K562 (cell line): ENCODE measurements at regions not wholly inside any gene's neighbourhood (a gene's known extent, or its start where the extent isn't known, plus 50 kb on each side); places are given as distances from the start of the nearest gene placed in this dataset.

ENCODE experiments used
- HDGF ChIP-seq: fragments of 450-650 bp; IDR thresholded peaks from 2 replicates; pipeline ENCODE4 v1.6.1; 2016
- MBD2 ChIP-seq: sonication (generic); IDR thresholded peaks from 2 replicates; pipeline ENCODE4 v1.6.1; 2016; ENCODE audit warnings: low read depth, borderline replicate concordance
- RCOR1 ChIP-seq, 2 experiments: IDR thresholded peaks; 2 replicates each; pipeline ENCODE4 v1.6.1; 2012; ENCODE audit warnings: low read depth in 2 of 2, low read length in 2 of 2, borderline replicate concordance in 1 of 2, improper control_type of control experiment in 1 of 2
- TF ChIP-seq, protein P1 (sequence below): fragments of 450-650 bp; IDR thresholded peaks from 2 replicates; pipeline ENCODE4 v1.6.1; 2016; ENCODE audit warnings: low read depth
- TF ChIP-seq, protein P2 (sequence below), 2 experiments: IDR thresholded peaks in 1 of 2; conservative IDR thresholded peaks in 1 of 2; 2 replicates each; pipeline ENCODE4 v1.6.1; 2016; ENCODE audit warnings: low read depth in 2 of 2, mild to moderate bottlenecking in 1 of 2, missing compliant biosample characterization in 1 of 2, missing genetic modification characterization in 1 of 2, moderate library complexity in 1 of 2
- TF ChIP-seq, protein P3 (sequence below): fragments of 450-650 bp; IDR thresholded peaks from one replicate; pipeline ENCODE4 v1.6.1; 2018; ENCODE audit warnings: mild to moderate bottlenecking, moderate library complexity; ENCODE audit not compliant: partially characterized antibody

DNA sequence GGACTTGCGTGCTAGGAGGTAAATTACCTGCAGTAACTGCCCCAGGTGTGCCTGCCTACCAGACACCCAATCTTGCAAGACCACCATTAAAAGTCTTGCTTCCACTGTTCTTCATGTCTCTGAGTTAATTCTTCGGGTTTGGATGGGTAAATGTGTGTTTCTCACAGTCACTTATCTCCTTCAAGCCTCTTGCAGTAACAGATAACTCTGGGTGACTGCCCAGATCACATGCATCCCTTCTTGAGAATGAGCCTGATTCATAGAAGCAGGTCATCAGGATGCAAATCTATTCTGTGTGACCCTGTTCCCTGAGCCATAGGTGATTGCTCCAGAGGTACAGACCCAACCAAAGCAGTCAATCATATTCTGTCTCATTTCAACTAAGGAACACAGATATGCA, 194.6 kb downstream of the METTL4 start (continued):
- TF ChIP-seq, protein P1, sequence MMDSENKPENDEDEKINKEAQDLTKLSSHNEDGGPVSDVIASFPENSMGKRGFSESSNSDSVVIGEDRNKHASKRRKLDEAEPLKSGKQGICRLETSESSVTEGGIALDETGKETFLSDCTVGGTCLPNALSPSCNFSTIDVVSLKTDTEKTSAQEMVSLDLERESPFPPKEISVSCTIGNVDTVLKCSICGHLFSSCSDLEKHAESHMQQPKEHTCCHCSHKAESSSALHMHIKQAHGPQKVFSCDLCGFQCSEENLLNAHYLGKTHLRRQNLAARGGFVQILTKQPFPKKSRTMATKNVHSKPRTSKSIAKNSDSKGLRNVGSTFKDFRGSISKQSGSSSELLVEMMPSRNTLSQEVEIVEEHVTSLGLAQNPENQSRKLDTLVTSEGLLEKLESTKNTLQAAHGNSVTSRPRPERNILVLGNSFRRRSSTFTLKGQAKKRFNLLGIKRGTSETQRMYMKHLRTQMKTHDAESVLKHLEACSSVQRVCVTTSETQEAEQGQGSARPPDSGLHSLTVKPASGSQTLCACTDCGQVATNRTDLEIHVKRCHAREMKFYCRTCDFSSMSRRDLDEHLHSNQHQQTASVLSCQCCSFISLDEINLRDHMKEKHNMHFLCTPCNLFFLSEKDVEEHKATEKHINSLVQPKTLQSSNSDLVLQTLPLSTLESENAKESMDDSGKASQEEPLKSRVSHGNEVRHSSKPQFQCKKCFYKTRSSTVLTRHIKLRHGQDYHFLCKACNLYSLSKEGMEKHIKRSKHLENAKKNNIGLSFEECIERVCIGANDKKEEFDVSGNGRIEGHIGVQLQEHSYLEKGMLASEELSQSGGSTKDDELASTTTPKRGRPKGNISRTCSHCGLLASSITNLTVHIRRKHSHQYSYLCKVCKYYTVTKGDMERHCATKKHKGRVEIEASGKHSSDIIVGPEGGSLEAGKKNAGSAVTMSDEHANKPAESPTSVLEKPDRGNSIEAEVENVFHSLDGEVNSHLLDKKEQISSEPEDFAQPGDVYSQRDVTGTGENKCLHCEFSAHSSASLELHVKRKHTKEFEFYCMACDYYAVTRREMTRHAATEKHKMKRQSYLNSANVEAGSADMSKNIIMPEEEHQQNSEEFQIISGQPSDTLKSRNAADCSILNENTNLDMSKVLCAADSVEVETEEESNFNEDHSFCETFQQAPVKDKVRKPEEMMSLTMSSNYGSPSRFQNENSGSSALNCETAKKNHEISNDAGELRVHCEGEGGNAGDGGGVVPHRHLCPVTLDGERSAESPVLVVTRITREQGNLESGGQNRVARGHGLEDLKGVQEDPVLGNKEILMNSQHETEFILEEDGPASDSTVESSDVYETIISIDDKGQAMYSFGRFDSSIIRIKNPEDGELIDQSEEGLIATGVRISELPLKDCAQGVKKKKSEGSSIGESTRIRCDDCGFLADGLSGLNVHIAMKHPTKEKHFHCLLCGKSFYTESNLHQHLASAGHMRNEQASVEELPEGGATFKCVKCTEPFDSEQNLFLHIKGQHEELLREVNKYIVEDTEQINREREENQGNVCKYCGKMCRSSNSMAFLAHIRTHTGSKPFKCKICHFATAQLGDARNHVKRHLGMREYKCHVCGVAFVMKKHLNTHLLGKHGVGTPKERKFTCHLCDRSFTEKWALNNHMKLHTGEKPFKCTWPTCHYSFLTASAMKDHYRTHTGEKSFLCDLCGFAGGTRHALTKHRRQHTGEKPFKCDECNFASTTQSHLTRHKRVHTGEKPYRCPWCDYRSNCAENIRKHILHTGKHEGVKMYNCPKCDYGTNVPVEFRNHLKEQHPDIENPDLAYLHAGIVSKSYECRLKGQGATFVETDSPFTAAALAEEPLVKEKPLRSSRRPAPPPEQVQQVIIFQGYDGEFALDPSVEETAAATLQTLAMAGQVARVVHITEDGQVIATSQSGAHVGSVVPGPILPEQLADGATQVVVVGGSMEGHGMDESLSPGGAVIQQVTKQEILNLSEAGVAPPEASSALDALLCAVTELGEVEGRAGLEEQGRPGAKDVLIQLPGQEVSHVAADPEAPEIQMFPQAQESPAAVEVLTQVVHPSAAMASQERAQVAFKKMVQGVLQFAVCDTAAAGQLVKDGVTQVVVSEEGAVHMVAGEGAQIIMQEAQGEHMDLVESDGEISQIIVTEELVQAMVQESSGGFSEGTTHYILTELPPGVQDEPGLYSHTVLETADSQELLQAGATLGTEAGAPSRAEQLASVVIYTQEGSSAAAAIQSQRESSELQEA = no peak
- TF ChIP-seq, protein P2, sequence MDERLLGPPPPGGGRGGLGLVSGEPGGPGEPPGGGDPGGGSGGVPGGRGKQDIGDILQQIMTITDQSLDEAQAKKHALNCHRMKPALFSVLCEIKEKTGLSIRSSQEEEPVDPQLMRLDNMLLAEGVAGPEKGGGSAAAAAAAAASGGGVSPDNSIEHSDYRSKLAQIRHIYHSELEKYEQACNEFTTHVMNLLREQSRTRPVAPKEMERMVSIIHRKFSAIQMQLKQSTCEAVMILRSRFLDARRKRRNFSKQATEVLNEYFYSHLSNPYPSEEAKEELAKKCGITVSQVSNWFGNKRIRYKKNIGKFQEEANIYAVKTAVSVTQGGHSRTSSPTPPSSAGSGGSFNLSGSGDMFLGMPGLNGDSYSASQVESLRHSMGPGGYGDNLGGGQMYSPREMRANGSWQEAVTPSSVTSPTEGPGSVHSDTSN (CRISPR knock-in tag; IDR thresholded peaks at IDR 0.05; ENCODE audit: low read depth) = no peak
- TF ChIP-seq, protein P2 (tag; conservative IDR thresholded peaks at IDR 0.05; ENCODE audit: low read depth) = peak; percentile 22; the same call in 1 of the 2 replicates
- TF ChIP-seq MBD2 (no peak), HDGF (no peak), RCOR1 (IDR thresholded peaks at IDR 0.05; ENCODE audit: borderline replicate concordance in 1 of 2, low read depth in 2 of 2, low read length in 2 of 2) (peak in 1 of 2 experiments; percentile 44; a peak in 1 of 4 replicates)
- TF ChIP-seq, protein P3, sequence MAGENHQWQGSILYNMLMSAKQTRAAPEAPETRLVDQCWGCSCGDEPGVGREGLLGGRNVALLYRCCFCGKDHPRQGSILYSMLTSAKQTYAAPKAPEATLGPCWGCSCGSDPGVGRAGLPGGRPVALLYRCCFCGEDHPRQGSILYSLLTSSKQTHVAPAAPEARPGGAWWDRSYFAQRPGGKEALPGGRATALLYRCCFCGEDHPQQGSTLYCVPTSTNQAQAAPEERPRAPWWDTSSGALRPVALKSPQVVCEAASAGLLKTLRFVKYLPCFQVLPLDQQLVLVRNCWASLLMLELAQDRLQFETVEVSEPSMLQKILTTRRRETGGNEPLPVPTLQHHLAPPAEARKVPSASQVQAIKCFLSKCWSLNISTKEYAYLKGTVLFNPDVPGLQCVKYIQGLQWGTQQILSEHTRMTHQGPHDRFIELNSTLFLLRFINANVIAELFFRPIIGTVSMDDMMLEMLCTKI = no peak
